ENCODE measurements at regions not wholly inside any gene's neighbourhood (a gene's known extent, or its start where the extent isn't known, plus 50 kb on each side); places are given as distances from the start of the nearest gene placed in this dataset.

- H3K4me3 ChIP-seq (ENCODE audit: low read length in 2 of 2), result no peak overlapping the region
- H2BK5ac ChIP-seq (ENCODE audit: low read length), result no peak overlapping the region
- H3K23ac ChIP-seq (ENCODE audit: low read depth, low read length, poor library complexity), result no peak overlapping the region
- H3K4me1 ChIP-seq (ENCODE audit: control insufficient read depth in 2 of 2, insufficient read depth in 1 of 2, low read depth in 1 of 2, low read length in 2 of 2), result no peaks in the 10 kb centered on the region
- H4K91ac ChIP-seq (ENCODE audit: low read depth, low read length, poor library complexity), result no peak overlapping the region
- no peak overlapping the region for H2BK12ac ChIP-seq (ENCODE audit: low read length)
- H2AFZ ChIP-seq (ENCODE audit: low read length), result no peak overlapping the region
- no peak overlapping the region for H3K4me2 ChIP-seq (ENCODE audit: insufficient read depth, low read length, poor library complexity, severe bottlenecking)
- H3K9me3 ChIP-seq (replicated peaks in 1 of 2; ENCODE audit: control insufficient read depth in 2 of 2, insufficient read depth in 1 of 2, low read depth in 1 of 2, low read length in 2 of 2), result no peaks in the 10 kb centered on the region
- H2BK15ac ChIP-seq (ENCODE audit: low read length), result no peak overlapping the region
- H2AK5ac ChIP-seq (ENCODE audit: low read depth, low read length), result no peak overlapping the region
- no peak overlapping the region for H3K4ac ChIP-seq (ENCODE audit: low read length)
- no peak overlapping the region for H2BK120ac ChIP-seq (ENCODE audit: low read depth, low read length)
- no peaks in the 10 kb centered on the region for H3K79me1 ChIP-seq (ENCODE audit: low read depth, low read length)
- no peak overlapping the region for H4K8ac ChIP-seq (ENCODE audit: low read depth, low read length)
- no peak for DNase-seq (ENCODE audit: low spot score)
- no peak overlapping the region for H3K18ac ChIP-seq (ENCODE audit: low read length)
- H3K36me3 ChIP-seq (replicated peaks in 1 of 2; ENCODE audit: control insufficient read depth in 2 of 2, insufficient read depth in 2 of 2, low read length in 2 of 2), result no peaks in the 10 kb centered on the region
- no peak overlapping the region for H3K14ac ChIP-seq (ENCODE audit: low read length)
- H3K27ac ChIP-seq (replicated peaks; ENCODE audit: low read length), result no peak overlapping the region
- H3K27me3 ChIP-seq (ENCODE audit: control insufficient read depth in 3 of 3, insufficient read depth in 3 of 3, low read depth in 1 of 3, low read length in 3 of 3), result no peaks in the 10 kb centered on the region
- no peak overlapping the region for H3K9ac ChIP-seq (ENCODE audit: low read depth, low read length, poor library complexity)
These were observed 710.3 kb downstream of the ZBBX start for GRCh38 chr3:166669781-166670180.

- no peak overlapping the region for H2AK5ac ChIP-seq (ENCODE audit: low read depth, low read length)
- no peak for DNase-seq (ENCODE audit: low spot score)
- no peak overlapping the region for H2BK5ac ChIP-seq (ENCODE audit: low read length)
- H2BK120ac ChIP-seq (ENCODE audit: low read depth, low read length), result no peak overlapping the region
- no peak overlapping the region for H3K14ac ChIP-seq (ENCODE audit: low read length)
- no peak overlapping the region for H2AFZ ChIP-seq (ENCODE audit: low read length)
- no peak overlapping the region for H3K9ac ChIP-seq (ENCODE audit: low read depth, low read length, poor library complexity)
- H3K4me1 ChIP-seq (ENCODE audit: control insufficient read depth in 2 of 2, insufficient read depth in 1 of 2, low read depth in 1 of 2, low read length in 2 of 2), result no peaks in the 10 kb centered on the region
- peaks cover 0 to 2% of the 10 kb centered on the region in 2 donors for H3K9me3 ChIP-seq (replicated peaks in 1 of 2; ENCODE audit: control insufficient read depth in 2 of 2, insufficient read depth in 1 of 2, low read depth in 1 of 2, low read length in 2 of 2)
- no CpG with 5 or more reads among the region's 1 CpG for WGBS, 2 donors (ENCODE audit: extremely low coverage in 2 of 2, insufficient read length in 2 of 2, insufficient replicate concordance in 1 of 2)
- H3K4me2 ChIP-seq (ENCODE audit: insufficient read depth, low read length, poor library complexity, severe bottlenecking), result no peak overlapping the region
- H4K91ac ChIP-seq (ENCODE audit: low read depth, low read length, poor library complexity), result no peak overlapping the region
- H3K27me3 ChIP-seq (ENCODE audit: control insufficient read depth in 3 of 3, insufficient read depth in 3 of 3, low read depth in 1 of 3, low read length in 3 of 3), result no peaks in the 10 kb centered on the region
- H3K18ac ChIP-seq (ENCODE audit: low read length), result no peak overlapping the region
- no peak overlapping the region for H3K4me3 ChIP-seq (ENCODE audit: low read length in 2 of 2)
- no peaks in the 10 kb centered on the region for H3K79me1 ChIP-seq (ENCODE audit: low read depth, low read length)
- no peak overlapping the region for H2BK12ac ChIP-seq (ENCODE audit: low read length)
- no peak overlapping the region for H4K8ac ChIP-seq (ENCODE audit: low read depth, low read length)
- H3K4ac ChIP-seq (ENCODE audit: low read length), result no peak overlapping the region
- no peak overlapping the region for H3K23ac ChIP-seq (ENCODE audit: low read depth, low read length, poor library complexity)
- no peaks in the 10 kb centered on the region for H3K36me3 ChIP-seq (replicated peaks in 1 of 2; ENCODE audit: control insufficient read depth in 2 of 2, insufficient read depth in 2 of 2, low read length in 2 of 2)
- no peak overlapping the region for H2BK15ac ChIP-seq (ENCODE audit: low read length)
- no peak overlapping the region for H3K27ac ChIP-seq (replicated peaks; ENCODE audit: low read length)
These were observed 716.9 kb downstream of the ZBBX start for GRCh38 chr3:166663194-166663593.

GRCh38 chr3:166661621-166662020, 718.5 kb downstream of the ZBBX start:
- no peak overlapping the region for H4K91ac ChIP-seq (ENCODE audit: low read depth, low read length, poor library complexity)
- H3K18ac ChIP-seq (ENCODE audit: low read length), result no peak overlapping the region
- peaks cover 0 to 2% of the 10 kb centered on the region in 2 donors for H3K9me3 ChIP-seq (replicated peaks in 1 of 2; ENCODE audit: control insufficient read depth in 2 of 2, insufficient read depth in 1 of 2, low read depth in 1 of 2, low read length in 2 of 2)
- H2BK5ac ChIP-seq (ENCODE audit: low read length), result no peak overlapping the region
- no peak overlapping the region for H2AFZ ChIP-seq (ENCODE audit: low read length)
- no peak overlapping the region for H2AK5ac ChIP-seq (ENCODE audit: low read depth, low read length)
- H3K4me2 ChIP-seq (ENCODE audit: insufficient read depth, low read length, poor library complexity, severe bottlenecking), result no peak overlapping the region
- H3K4ac ChIP-seq (ENCODE audit: low read length), result no peak overlapping the region
- no peaks in the 10 kb centered on the region for H3K4me1 ChIP-seq (ENCODE audit: control insufficient read depth in 2 of 2, insufficient read depth in 1 of 2, low read depth in 1 of 2, low read length in 2 of 2)
- no peak for DNase-seq (ENCODE audit: low spot score)
- no peak overlapping the region for H2BK15ac ChIP-seq (ENCODE audit: low read length)
- H3K4me3 ChIP-seq (ENCODE audit: low read length in 2 of 2), result no peak overlapping the region
- no peak overlapping the region for H2BK120ac ChIP-seq (ENCODE audit: low read depth, low read length)
- H3K14ac ChIP-seq (ENCODE audit: low read length), result no peak overlapping the region
- no peaks in the 10 kb centered on the region for H3K36me3 ChIP-seq (replicated peaks in 1 of 2; ENCODE audit: control insufficient read depth in 2 of 2, insufficient read depth in 2 of 2, low read length in 2 of 2)
- H4K8ac ChIP-seq (ENCODE audit: low read depth, low read length), result no peak overlapping the region
- H3K27ac ChIP-seq (replicated peaks; ENCODE audit: low read length), result no peak overlapping the region
- no peak overlapping the region for H3K9ac ChIP-seq (ENCODE audit: low read depth, low read length, poor library complexity)
- WGBS, 2 donors (ENCODE audit: extremely low coverage in 2 of 2, insufficient read length in 2 of 2, insufficient replicate concordance in 1 of 2), result no CpG with 5 or more reads among the region's 1 CpG
- no peaks in the 10 kb centered on the region for H3K79me1 ChIP-seq (ENCODE audit: low read depth, low read length)
- no peaks in the 10 kb centered on the region for H3K27me3 ChIP-seq (ENCODE audit: control insufficient read depth in 3 of 3, insufficient read depth in 3 of 3, low read depth in 1 of 3, low read length in 3 of 3)
- H3K23ac ChIP-seq (ENCODE audit: low read depth, low read length, poor library complexity), result no peak overlapping the region
- no peak overlapping the region for H2BK12ac ChIP-seq (ENCODE audit: low read length)

- Histone ChIP-seq H3K4me2 (ENCODE audit: insufficient read depth, low read length, poor library complexity, severe bottlenecking) (no peak overlapping the region), H2BK15ac (ENCODE audit: low read length) (no peak overlapping the region), H3K4me3 (ENCODE audit: low read length in 2 of 2) (no peak overlapping the region), H2BK120ac (ENCODE audit: low read depth, low read length) (no peak overlapping the region), H3K9me3 (replicated peaks in 1 of 2; ENCODE audit: control insufficient read depth in 2 of 2, insufficient read depth in 1 of 2, low read depth in 1 of 2, low read length in 2 of 2) (peaks cover 0 to 2% of the 10 kb centered on the region in 2 donors), H3K36me3 (replicated peaks in 1 of 2; ENCODE audit: control insufficient read depth in 2 of 2, insufficient read depth in 2 of 2, low read length in 2 of 2) (no peaks in the 10 kb centered on the region), H3K18ac (ENCODE audit: low read length) (no peak overlapping the region), H3K27me3 (ENCODE audit: control insufficient read depth in 3 of 3, insufficient read depth in 3 of 3, low read depth in 1 of 3, low read length in 3 of 3) (no peaks in the 10 kb centered on the region), H2AK5ac (ENCODE audit: low read depth, low read length) (no peak overlapping the region), H3K79me1 (ENCODE audit: low read depth, low read length) (no peaks in the 10 kb centered on the region), H3K27ac (replicated peaks; ENCODE audit: low read length) (no peak overlapping the region), H2BK5ac (ENCODE audit: low read length) (no peak overlapping the region), H3K4me1 (ENCODE audit: control insufficient read depth in 2 of 2, insufficient read depth in 1 of 2, low read depth in 1 of 2, low read length in 2 of 2) (no peaks in the 10 kb centered on the region), H3K23ac (ENCODE audit: low read depth, low read length, poor library complexity) (no peak overlapping the region), H4K8ac (ENCODE audit: low read depth, low read length) (no peak overlapping the region), H2BK12ac (ENCODE audit: low read length) (no peak overlapping the region), H3K4ac (ENCODE audit: low read length) (no peak overlapping the region), H2AFZ (ENCODE audit: low read length) (no peak overlapping the region), H3K14ac (ENCODE audit: low read length) (no peak overlapping the region), H4K91ac (ENCODE audit: low read depth, low read length, poor library complexity) (no peak overlapping the region), H3K9ac (ENCODE audit: low read depth, low read length, poor library complexity) (no peak overlapping the region)
- no peak for DNase-seq (ENCODE audit: low spot score)
These were observed 719.1 kb downstream of the ZBBX start for GRCh38 chr3:166660962-166661361.
